ENCODE measurements at regions not wholly inside any gene's neighbourhood (a gene's known extent, or its start where the extent isn't known, plus 50 kb on each side); places are given as distances from the start of the nearest gene placed in this dataset.
"Not testable (repeated sequence)": the region's sequence is repeated elsewhere in the genome, so short reads cannot be mapped to it uniquely, and the experiment has no call there.

DNA sequence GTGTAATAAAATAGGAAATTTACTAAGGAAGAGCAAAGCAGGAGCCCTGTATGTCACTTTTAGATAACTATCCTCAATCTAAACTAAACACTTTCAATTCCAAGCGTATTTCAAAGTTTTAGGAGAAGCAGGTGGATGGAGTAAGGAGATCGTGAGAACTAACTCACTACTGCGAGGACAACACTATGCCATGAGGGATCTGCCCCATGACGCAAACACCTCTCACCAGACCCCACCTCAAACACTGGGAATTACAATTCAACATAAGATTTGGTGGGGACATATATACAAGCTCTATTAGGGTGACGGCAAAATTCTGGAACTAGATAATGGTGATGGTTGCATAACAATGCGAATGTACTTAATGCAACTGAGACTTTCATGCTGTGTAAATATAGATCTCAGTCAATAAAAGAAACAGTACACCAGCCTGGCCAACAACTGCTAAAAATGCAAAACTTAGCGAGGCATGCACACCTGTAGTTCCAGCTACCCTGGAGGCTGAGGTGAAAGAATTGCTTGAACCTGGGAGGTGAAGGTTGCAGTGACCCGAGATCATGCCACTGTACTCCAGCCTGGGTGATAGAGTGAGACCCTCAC lies 99.0 kb downstream of the SYT15 start:
- TF ChIP-seq EZH2 (IDR thresholded peaks at IDR 0.05; ENCODE audit: borderline replicate concordance, low read depth, low read length, poor library complexity, severe bottlenecking): not testable (repeated sequence)
- TF ChIP-seq, protein P1, sequence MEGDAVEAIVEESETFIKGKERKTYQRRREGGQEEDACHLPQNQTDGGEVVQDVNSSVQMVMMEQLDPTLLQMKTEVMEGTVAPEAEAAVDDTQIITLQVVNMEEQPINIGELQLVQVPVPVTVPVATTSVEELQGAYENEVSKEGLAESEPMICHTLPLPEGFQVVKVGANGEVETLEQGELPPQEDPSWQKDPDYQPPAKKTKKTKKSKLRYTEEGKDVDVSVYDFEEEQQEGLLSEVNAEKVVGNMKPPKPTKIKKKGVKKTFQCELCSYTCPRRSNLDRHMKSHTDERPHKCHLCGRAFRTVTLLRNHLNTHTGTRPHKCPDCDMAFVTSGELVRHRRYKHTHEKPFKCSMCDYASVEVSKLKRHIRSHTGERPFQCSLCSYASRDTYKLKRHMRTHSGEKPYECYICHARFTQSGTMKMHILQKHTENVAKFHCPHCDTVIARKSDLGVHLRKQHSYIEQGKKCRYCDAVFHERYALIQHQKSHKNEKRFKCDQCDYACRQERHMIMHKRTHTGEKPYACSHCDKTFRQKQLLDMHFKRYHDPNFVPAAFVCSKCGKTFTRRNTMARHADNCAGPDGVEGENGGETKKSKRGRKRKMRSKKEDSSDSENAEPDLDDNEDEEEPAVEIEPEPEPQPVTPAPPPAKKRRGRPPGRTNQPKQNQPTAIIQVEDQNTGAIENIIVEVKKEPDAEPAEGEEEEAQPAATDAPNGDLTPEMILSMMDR (conservative IDR thresholded peaks at IDR 0.05; ENCODE audit: low read depth, low read length): not testable (repeated sequence)
